ENCODE measurements at regions not wholly inside any gene's neighbourhood (a gene's known extent, or its start where the extent isn't known, plus 50 kb on each side); places are given as distances from the start of the nearest gene placed in this dataset.

- H3K9me3 ChIP-seq (replicated peaks in 1 of 11): no peaks in the 10 kb centered on the region
- no peak overlapping the region for H3K4me2 ChIP-seq
- no peaks in the 10 kb centered on the region for H3K36me3 ChIP-seq
- H3K4me1 ChIP-seq: peaks cover 0 to 40% (median 4%) of the 10 kb centered on the region in 10 experiments; a peak in 8 of 20 replicates
- H3K27ac ChIP-seq: no peak overlapping the region
- no peak for TF ChIP-seq Cebpa-rat (IDR thresholded peaks at IDR 0.05)
- no peak overlapping the region for H3K9ac ChIP-seq
- no peak overlapping the region for H3K4me3 ChIP-seq
- H4K20me1 ChIP-seq: no peaks in the 10 kb centered on the region
- no peaks in the 10 kb centered on the region for H3K27me3 ChIP-seq
These were observed 290.8 kb downstream of the NFKBIZ start for GRCh38 chr3:102140116-102140515.

DNA sequence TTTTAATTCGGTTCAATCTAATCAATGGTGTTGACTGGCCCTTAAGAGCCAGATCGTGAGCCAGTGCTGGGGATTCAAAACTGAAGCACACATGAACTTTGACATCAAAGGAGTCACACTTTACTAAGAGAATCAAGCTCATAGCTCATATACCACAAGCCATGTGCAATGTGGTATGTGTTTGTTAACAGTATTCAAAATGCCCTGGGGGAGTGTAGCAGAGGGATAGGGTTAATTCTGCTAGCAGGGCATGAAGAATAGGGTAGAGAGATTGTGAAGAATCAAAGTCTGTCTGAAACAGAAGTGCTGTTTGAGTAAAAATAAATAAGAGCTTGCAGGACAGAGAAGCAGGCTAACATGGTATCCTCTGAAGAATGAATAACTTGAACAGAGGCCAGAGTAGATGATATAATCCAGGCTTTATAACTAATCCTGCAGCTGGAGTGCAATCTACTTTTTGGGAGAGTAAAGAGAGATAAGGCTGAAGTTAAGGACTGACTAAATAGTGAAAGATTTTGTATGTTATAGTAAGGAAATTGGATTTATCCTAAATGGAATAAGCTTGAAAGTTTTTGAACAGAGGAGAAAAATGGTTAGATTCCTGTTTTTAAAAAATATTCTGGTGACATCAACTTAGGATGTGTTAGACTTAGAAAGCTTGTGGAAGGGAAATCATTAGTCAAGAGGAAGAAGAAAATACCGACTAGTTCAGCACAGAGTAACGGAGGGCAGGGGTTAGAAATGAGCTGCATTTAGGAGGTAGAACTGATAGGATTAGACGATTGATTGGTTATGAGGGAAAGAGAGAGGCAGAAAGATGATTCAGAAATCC lies 292.0 kb downstream of the NFKBIZ start:
- peaks cover 0 to 28% (median 0%) of the 10 kb centered on the region in 10 experiments; a peak in 6 of 20 replicates for H3K4me1 ChIP-seq
- H3K9ac ChIP-seq: no peak overlapping the region; a peak in 1 of 22 replicates
- peak overlapping the region in 3 of 11 experiments; percentile 69 to 83 (median 69); a peak in 4 of 22 replicates for H3K4me2 ChIP-seq
- H3K27me3 ChIP-seq: no peaks in the 10 kb centered on the region
- H3K9me3 ChIP-seq (replicated peaks in 1 of 11): peaks cover 0 to 7% (median 0%) of the 10 kb centered on the region in 11 experiments; a peak in 1 of 22 replicates
- H3K36me3 ChIP-seq: no peaks in the 10 kb centered on the region
- no peak overlapping the region for H3K4me3 ChIP-seq
- TF ChIP-seq Cebpa-rat (IDR thresholded peaks at IDR 0.05): no peak
- H3K27ac ChIP-seq: no peak overlapping the region
- no peaks in the 10 kb centered on the region for H4K20me1 ChIP-seq

GRCh38 chr3:102141928-102142239 lies 292.6 kb downstream of the NFKBIZ start:
- Histone ChIP-seq H3K36me3 (no peaks in the 10 kb centered on the region), H3K9me3 (replicated peaks in 1 of 11) (peaks cover 0 to 12% (median 0%) of the 10 kb centered on the region in 11 experiments; a peak in 5 of 22 replicates), H3K4me3 (no peak overlapping the region), H3K27ac (no peak overlapping the region), H4K20me1 (no peaks in the 10 kb centered on the region), H3K4me2 (peak overlapping the region in 3 of 11 experiments; percentile 69 to 83 (median 69); a peak in 4 of 22 replicates), H3K4me1 (peaks cover 0 to 24% (median 0%) of the 10 kb centered on the region in 10 experiments; a peak in 6 of 20 replicates), H3K27me3 (no peaks in the 10 kb centered on the region), H3K9ac (no peak overlapping the region; a peak in 1 of 22 replicates)
- TF ChIP-seq Cebpa-rat (IDR thresholded peaks at IDR 0.05): no peak

GRCh38 chr3:102142379-102143060 lies 292.3 kb upstream of the ZPLD1 start:
- Histone ChIP-seq H3K4me2 (peak overlapping the region in 4 of 11 experiments; percentile 8 to 83 (median 69); a peak in 7 of 22 replicates), H3K27me3 (no peaks in the 10 kb centered on the region), H3K9me3 (replicated peaks in 1 of 11) (peaks cover 0 to 14% (median 0%) of the 10 kb centered on the region in 11 experiments; a peak in 5 of 22 replicates), H3K36me3 (no peaks in the 10 kb centered on the region), H3K9ac (peak overlapping the region in 1 of 11 experiments; percentile 24; a peak in 1 of 22 replicates), H3K4me3 (no peak overlapping the region), H4K20me1 (no peaks in the 10 kb centered on the region), H3K4me1 (peaks cover 0 to 24% (median 0%) of the 10 kb centered on the region in 10 experiments; a peak in 6 of 20 replicates), H3K27ac (peak overlapping the region in 2 of 11 experiments; percentile 36 to 47; a peak in 3 of 22 replicates)
- no peak for TF ChIP-seq Cebpa-rat (IDR thresholded peaks at IDR 0.05)

- TF ChIP-seq Cebpa-rat (IDR thresholded peaks at IDR 0.05): no peak
- no peaks in the 10 kb centered on the region for H3K36me3 ChIP-seq
- no peaks in the 10 kb centered on the region for H4K20me1 ChIP-seq
- no peak overlapping the region; a peak in 1 of 22 replicates for H3K4me2 ChIP-seq
- no peaks in the 10 kb centered on the region for H3K27me3 ChIP-seq
- H3K9me3 ChIP-seq (replicated peaks in 1 of 11): peaks cover 0 to 23% (median 4%) of the 10 kb centered on the region in 11 experiments; a peak in 10 of 22 replicates
- no peak overlapping the region for H3K4me3 ChIP-seq
- peaks cover 0 to 24% (median 0%) of the 10 kb centered on the region in 10 experiments; a peak in 6 of 20 replicates for H3K4me1 ChIP-seq
- H3K27ac ChIP-seq: no peak overlapping the region
- H3K9ac ChIP-seq: no peak overlapping the region
These were observed 291.3 kb upstream of the ZPLD1 start for GRCh38 chr3:102143536-102143935.

GRCh38 chr3:102144063-102144462 lies 290.8 kb upstream of the ZPLD1 start:
- no peak for TF ChIP-seq Cebpa-rat (IDR thresholded peaks at IDR 0.05)
- Histone ChIP-seq H4K20me1 (no peaks in the 10 kb centered on the region), H3K9me3 (replicated peaks in 1 of 11) (peaks cover 0 to 29% (median 7%) of the 10 kb centered on the region in 11 experiments; a peak in 11 of 22 replicates), H3K4me3 (no peak overlapping the region), H3K27me3 (no peaks in the 10 kb centered on the region), H3K4me1 (peaks cover 0 to 24% (median 0%) of the 10 kb centered on the region in 10 experiments; a peak in 6 of 20 replicates), H3K4me2 (no peak overlapping the region), H3K9ac (no peak overlapping the region), H3K27ac (no peak overlapping the region), H3K36me3 (no peaks in the 10 kb centered on the region)

DNA sequence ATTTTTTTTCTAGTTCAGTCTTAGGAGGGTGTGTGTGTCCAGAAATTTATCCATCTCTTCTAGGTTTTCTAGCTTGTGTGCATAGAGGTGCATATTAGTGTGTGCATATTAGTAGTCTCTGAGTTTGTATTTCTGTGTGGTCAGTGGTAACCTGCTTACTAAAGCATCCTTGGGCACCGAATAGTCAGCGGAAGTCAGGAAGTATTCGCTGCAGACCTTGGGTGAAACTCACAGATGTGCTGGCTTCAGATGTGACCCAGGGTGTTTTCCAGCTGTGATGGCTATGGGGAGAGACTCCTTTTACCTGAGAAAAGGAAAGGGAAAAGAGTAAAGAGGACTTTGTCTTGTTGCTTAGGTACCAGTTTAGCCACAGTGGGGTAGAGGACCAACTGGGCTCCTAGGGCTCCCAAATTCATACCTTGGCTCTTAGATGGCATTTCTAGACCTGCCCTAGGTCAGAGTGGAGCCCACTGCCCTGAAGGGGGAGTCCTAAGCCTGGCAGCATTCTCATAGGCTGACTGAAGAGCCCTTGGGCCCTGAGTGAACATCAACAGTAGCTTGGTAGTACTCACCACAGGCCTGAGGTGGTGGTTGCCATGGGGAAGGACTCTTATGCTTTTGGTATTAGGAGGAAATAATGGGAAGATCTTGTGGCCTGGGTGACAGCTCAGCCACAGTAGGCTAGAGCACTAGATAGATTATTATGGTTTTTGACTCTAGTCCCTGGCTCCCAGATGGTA lies 286.0 kb upstream of the ZPLD1 start:
- Histone ChIP-seq H4K20me1 (no peaks in the 10 kb centered on the region), H3K27ac (no peak overlapping the region), H3K9me3 (replicated peaks in 1 of 11) (peaks cover 21 to 74% (median 34%) of the 10 kb centered on the region in 11 experiments), H3K27me3 (no peaks in the 10 kb centered on the region), H3K4me3 (no peak overlapping the region), H3K9ac (no peak overlapping the region), H3K4me1 (no peaks in the 10 kb centered on the region), H3K4me2 (no peak overlapping the region; a peak in 1 of 22 replicates), H3K36me3 (peaks cover 0 to 9% (median 0%) of the 10 kb centered on the region in 11 experiments; a peak in 3 of 22 replicates)
- TF ChIP-seq Cebpa-rat (IDR thresholded peaks at IDR 0.05): no peak

- Histone ChIP-seq H3K4me2 (no peak overlapping the region), H3K4me3 (no peak overlapping the region), H3K4me1 (peaks cover 0 to 23% (median 0%) of the 10 kb centered on the region in 10 experiments; a peak in 5 of 20 replicates), H3K9ac (no peak overlapping the region), H3K27ac (no peak overlapping the region), H3K36me3 (peaks cover 0 to 9% (median 0%) of the 10 kb centered on the region in 11 experiments; a peak in 3 of 22 replicates), H3K9me3 (replicated peaks in 1 of 11) (peaks cover 21 to 63% (median 34%) of the 10 kb centered on the region in 11 experiments), H3K27me3 (no peaks in the 10 kb centered on the region), H4K20me1 (no peaks in the 10 kb centered on the region)
- TF ChIP-seq Cebpa-rat (IDR thresholded peaks at IDR 0.05): no peak
These were observed 282.9 kb upstream of the ZPLD1 start for GRCh38 chr3:102151935-102152334.

Measured in BLaER1 treated with 17β-estradiol and CSF1 and Interleukin-3, amounts not matched to agents 10 nM and 100 nM (cell line).